GM21515 (cell line): ENCODE measurements at regions not wholly inside any gene's neighbourhood (a gene's known extent, or its start where the extent isn't known, plus 50 kb on each side); places are given as distances from the start of the nearest gene placed in this dataset.

ENCODE experiments used
- ATAC-seq: cut with Tn5 transposase; IDR thresholded peaks from one replicate; pipeline ENCODE4 v1.9.1; 2021; ENCODE audit not compliant: unreplicated experiment

DNA sequence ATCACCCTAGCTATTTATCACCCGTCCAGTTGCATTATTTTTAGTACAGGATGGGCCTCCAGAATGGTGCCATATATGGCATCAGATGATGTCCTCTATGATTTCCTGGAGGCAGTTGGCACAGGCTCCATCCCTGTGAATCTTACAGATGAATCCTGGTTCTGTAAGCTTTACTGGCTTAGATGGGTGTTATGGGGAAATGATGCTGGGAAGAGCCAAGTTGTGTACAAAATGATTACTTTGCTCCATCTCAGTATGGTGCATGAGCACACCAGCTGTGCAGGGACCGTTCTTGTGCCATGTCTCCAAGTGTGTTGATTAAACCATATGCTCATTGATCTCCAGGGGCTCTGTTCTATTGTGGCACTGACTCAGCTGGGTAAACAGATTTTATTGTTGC is 755.7 kb downstream of the TLR4 start:
- ATAC-seq, result no peak

DNA sequence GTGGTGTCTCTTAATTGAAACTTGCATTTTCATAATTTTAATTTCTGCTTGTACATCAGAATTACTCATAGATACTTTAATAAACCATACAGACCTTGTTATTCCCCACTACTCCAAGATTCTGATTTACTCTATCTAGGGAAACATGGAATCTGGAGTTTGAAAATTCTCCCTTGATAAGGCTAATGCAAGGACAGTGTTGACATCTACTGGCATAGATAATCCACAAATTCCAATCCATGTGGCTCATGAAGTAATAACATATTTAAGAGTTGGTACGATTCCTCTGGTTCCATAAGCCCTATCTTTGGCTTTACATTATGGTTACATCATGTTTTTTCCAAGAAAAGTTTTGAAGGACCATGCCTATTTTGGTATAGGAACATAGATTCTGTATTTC is 759.2 kb downstream of the TLR4 start:
- ATAC-seq, result no peak

DNA sequence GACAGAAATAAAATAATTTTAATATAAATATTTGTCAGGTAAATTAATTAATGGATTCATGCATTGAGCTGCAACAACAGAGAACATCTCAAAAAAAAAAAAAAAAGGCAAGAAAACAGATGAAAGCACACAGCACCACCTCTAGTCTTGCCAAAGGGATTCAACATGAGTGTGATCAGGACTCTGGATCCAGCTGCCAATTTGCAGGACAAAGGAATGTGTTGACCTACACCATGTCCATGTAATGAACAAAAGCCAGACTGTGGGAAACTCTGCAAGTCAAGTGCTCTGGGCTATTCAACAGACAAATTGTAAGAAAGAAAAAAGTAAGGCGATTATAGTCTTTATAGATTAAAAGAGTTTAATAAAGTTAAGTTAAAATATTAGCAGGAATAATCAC is 769.3 kb downstream of the TLR4 start:
- ATAC-seq, result no peak

DNA sequence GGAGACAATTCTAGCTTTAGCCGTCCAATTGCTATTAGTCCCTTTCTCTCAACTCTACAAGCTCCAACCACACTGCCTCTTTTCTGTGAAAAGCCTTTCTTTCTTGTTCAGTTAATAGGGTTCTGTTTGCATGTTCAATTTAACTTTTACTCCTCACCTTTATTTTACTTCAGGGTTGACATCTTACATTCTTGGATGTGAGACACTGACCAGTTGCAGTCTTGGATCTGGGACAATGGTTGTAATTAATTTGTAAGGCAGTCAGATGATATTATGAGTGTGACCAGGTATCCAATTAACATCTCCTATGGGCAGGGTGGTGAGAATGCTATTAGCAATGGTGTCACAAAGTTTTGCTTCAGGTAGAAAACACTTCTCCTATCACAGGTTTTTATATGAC is 774.5 kb downstream of the TLR4 start:
- ATAC-seq, result no peak

DNA sequence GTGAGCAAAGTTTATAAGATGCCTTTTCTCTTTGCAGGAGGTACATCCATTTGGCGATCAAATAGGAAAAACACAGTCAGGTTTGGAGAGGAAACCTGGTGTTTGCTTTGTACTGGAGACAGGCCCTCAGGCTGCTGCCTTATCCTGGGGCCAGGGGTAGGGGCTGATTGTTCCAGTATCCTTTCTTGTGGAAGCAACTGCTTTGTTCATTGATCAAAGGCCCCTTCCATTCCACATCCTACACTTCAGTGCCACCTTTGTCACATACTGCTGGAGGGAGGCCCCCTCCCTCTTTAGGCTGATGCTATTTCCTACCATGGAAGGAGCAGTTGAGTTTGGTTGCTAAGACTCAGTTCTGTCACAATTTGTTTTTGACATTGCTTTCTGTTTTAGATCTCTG is 778.1 kb downstream of the TLR4 start:
- no peak for ATAC-seq

DNA sequence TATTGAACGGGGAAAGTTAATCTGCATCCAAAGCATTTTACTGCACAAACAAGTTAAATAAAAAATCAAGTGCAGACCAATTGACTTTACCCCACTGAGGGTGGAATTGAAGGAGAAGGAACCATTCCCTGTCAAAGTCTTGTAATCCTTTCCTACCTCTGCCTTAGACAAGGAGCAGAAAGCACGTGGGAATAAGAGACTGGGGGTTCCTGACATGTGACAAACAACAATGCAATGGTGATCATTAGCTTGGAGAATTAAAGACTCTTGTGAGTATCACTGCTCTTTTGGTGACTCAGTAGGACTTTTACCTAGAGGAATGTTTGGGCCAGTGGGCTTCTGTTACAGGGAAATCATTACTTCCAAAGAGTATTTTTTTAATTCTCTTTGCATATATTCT is 779.5 kb downstream of the TLR4 start:
- ATAC-seq, result no peak

DNA sequence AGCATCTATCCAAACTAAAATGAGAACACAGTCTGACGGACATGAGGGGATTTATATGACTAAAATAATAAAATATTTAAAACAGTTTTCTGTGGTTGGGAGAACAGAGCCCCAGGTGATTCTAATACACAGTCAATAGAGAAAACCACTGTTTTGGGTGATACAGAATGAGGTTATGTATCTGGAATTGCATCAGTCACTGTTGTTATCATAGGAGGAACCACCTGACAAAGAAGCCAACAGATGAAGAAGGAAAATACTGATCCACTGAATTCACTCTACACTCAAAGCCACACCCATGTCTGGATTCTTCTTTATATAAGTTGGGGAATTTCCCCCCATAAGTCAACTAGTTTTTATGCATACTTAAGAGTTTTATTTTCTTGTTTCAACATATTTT is 799.0 kb downstream of the TLR4 start:
- no peak for ATAC-seq

DNA sequence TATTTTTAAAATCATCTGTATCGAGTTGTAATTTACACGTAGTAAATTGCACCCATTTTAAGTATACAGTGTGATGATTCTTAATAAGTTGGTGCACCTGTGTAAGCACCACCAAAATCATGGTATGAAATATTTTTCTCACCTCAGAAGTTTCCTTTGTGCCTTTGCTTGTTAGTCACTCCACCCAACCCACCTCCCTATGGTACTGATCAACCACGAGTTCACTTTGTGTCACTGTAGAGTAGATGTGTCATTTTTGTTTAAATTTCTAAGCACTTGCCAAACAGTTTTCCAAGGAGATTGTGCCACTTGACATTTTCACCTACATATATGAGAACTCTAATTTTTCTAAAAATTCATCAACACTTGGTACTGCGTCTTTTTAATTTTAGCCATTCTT is 806.5 kb downstream of the TLR4 start:
- no peak for ATAC-seq

DNA sequence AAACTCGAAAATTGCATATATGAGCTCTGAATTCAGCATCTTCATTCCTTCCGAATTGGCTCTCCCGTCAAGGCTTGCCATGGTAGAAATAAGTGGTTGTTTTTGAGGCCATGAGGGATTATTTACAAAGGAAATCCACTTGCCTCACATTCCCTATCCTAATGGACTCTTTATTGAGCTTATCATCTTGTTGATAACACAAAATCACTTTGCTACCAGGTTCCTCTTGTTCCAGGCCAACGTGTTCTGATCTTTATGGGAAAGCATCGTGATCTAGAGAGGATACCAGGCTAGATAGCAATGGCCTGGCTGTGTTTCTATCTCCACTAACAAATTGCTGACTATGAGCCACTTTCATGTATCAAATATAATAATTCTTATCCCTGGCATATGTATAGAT is 811.7 kb downstream of the TLR4 start:
- no peak for ATAC-seq

DNA sequence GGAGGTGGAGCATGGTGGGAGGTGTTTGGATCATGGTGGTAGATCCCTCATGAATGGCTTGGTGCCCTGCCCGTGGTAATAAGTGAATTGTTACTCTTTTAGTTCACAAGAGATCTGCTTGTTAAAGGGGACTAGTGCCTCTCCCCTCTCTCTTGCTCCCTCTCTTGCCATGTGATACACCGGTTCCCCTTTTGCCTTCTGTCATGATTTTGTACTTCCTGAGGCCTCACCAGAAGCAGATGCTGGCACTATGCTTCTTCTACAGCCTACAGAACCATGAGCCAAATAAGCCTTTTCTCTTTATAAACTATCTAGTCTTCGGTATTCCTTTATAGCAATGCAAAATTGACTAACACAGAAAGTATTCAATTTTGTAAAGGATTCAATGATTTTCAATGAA is 817.1 kb downstream of the TLR4 start:
- ATAC-seq, result no peak

DNA sequence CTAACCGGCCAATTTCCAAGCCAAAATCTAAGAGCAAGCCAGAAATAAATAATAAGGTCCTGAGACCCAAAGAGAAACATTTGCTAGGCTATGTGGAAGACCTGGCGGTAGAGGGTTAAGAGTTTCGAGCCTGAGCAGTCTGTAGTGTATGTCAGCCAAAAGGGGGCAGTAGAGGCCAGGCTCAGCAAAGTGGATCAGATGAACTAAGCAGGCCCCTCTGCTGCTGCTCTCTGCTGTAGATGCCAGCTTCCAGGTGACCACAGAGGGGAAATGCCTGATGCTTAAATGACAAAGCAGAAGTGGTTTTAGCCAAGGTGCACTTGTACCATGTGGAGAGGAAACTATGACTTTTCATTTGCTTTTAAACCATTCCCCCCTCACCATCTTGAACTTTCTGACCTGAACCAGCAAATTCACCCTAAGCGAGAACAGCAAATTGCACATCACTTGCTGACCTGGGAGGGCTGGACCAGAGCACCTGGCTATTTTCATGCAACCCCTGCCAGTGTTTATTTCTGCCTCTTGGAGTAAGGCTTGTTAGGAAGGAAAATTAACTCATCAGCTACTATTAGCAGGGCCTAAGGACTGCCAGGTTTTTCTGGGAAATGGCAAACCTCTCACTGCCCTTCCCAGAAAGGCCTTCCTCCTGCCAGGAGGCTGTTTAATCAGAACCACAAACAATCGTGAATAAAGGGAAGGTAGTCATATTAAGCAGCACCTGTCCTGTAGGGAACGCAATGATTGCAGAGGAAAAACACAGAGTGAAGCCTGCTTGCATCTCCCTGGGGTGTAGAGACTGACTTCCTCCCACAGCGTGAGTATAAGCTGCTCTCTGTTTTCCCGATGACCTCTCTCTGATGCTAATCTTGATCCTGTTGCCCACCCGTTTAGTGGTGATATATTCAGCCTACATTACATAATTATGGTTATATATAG is 818.2 kb downstream of the TLR4 start:
- peak; percentile 96 for ATAC-seq

DNA sequence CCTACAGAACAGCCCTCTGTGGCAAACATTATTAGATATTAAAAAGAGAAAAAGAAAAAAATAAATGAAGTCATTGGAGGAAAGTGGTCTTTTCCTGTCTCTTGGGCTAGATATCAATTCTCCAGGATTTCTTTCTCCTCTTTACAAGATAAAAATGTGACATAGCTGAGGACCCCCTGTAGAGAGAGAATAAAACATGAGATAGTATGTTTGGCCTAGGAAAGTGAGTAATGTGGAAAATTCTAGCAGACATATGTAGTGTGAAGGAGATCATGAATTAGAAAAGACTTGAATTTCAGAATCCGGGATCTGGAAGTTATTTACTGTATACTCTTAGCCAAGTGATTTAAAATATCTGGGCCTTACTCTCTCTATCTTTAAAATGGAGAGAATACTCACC is 823.1 kb downstream of the TLR4 start:
- ATAC-seq, result no peak

DNA sequence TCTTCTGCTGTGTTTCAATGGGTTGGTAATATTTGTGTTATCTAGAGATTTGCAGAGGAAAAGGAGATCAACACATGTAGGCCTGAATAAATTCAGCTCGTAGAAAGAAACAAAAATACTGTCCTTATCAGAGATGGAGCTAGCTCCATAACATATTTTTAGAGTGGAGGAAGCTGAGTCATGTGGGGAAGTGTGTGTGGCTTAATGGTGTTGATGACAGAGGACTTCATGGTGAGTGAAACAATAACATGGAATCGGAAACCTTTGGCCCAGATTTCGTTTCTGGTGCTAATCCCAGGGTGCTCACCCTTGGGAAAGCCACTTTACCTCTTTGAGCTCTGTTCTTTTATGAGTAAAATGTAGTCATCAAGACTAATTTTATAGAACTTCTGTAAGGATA is 825.0 kb downstream of the TLR4 start:
- ATAC-seq, result peak; percentile 40

DNA sequence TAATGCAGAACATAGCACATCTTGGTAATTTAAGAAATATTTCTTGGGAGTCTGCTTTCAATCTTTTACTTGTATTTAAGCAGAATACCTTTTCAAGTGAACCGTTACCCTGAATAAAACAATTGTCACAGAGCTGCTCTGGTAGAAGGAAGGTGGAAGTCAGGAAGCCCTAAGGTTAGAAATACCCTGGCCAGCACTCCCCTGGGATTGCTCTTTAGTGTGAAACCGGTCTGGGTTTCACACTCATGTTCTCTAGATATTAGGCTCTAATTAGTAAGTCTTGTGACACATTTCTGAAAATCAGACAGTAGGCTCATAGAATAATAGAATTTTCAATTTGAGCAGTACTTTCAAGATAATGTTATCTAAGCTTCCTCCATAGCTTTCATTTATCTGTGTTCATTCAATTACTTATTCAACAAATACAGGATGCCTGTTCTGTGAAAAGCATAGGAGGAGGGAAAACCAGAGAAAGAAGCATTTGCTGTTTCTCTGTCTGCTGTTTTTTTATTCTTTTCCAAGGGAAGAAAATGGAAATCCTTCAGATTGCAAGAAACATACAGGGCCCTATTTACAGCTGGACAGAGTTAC is 825.5 kb downstream of the TLR4 start:
- ATAC-seq, result peak; percentile 77

DNA sequence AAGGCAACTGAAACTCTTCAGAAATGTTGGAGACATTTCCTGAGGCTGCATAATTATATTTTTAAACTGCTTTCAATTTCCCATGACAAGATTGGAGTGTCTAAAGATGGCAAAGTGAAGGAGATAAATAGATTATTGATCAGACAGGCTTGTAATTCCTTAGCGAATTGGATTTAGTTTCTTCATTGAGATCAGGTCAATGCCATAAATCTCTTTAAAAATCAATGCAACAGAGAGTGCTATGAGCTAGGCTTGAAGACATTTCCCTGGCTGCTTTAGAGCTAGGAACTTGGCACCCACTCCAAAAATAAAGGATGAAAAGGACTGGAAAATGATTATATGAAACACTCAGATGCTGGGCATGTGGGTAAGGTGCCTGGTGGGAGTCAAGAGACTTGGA is 828.4 kb downstream of the TLR4 start:
- ATAC-seq, result no peak

DNA sequence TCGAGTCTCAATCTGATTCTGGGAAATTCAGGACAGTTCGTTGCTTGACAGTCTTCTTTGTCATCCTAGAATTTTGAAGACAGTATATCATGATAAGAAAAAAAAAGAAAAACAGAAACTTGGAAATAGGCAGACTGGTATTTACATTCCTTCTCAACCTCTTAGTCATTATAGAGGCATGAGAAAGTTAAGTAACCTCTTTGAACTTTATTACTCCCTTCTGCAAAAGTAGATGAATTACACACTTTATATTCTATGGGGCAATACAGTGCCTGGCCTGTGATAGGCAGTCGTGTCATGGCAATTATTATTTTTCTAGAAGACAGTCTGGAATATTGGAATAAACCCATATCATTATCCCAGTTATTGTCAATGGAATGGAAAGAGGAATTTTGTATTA is 828.9 kb downstream of the TLR4 start:
- ATAC-seq, result no peak

DNA sequence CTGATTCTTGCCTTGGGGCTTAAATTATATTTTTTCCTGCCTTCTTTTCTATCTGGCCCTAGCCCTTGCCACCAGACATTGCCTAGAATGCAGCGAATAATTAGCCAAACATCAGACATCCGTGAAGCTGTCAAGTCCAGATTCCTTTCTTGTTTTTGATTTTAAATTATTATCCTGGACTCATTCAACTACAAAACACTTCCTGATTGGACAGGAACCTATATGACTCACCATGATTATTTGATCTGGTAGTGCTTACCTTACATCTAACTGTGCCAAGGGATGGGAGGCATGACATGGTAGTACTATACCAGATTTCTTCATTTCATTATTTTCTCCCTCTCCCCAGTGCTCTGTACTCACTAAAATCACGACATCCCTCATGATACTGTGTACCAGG is 829.6 kb downstream of the TLR4 start:
- ATAC-seq, result no peak

DNA sequence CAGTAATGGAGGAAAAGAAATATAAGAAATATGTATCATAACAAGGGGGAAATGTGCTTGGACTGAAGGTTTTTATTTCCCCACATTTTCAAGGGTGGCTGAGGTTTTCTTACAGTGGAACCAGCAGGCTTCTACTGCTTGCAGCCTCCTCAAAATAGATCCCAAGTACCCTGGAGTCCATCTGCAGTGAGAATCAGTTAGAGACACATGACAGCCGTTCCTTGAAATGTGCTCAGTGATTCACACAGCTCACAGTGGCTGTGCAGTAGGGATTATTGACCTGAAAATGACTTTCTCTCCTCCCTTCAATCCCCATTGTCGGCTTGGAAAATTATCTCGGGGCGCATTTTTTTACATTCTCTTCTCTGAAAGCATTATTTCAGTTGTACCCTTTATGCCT is 832.0 kb downstream of the TLR4 start:
- no peak for ATAC-seq

DNA sequence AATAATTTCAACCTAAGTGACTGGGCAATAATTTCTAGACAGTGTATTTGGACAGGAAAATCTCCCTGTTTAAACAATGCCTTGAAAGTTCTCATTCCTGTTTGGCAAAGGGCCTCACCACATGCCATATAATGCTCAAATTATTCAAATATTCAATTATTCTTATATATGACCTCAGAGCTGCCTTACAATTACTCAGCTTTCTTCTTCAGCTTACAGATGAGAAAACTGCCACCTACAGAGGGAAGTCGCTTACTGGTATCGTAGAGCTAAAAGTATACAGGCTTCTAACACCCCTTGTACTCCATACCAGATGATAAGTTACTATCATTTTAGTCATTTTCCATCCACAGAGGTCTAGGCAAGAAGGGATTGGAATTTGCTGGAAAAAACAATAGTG is 830.3 kb downstream of the BRINP1 start:
- no peak for ATAC-seq

DNA sequence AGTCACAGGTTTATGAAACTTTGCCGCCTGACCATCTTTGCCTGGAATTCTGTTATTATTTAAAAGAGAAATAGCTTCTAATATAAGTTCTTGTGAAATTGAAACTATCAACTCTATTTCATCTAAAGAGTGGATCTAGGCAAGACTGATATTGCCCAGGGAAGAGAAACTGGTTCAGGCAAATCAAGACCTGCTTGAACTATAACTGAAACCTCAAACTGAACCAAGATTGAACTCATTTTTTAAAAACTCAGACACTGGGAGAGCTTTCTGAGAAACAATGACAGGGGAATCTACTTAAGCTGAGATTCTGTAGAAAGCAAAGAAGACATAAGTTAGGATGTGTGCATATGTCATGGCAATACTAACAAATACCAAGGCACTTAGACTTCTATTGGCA is 815.8 kb downstream of the BRINP1 start:
- no peak for ATAC-seq

DNA sequence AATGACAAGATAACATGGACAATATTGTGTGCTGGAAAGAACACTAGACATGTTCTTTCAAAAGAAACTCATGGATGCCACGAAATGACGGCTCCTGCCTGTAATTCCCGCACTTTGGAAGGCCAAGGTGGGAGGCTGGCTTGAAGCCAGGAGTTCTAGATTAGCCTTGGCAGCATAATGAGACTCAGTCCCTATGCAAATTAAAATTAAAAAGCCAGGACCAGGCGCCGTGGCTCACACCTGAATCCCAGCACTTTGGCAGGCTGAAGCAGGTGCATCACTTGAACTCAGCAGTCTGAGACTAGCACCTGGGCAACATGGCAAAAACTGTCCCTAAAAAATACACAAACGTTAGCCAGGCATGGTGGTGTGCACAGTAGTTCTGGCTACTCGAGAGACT is 814.2 kb downstream of the BRINP1 start:
- ATAC-seq, result no peak

DNA sequence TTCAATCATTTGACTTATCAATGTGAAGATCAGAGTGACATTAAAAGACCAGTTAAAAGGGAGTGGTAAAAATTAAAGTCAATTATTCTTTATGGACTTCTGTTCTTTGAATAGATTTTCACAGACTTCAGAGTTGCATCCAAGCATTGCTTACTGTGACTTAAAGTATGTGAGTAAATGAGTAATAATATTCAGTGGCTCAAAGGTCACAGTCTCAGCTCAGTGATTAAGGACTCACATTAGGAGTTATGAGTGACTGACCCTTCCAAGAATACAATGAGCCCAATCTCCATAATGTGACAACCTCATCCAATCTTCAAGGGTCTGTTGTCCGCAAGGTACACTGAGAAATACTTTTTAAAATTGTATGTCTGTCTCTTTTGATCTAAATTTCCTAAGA is 811.2 kb downstream of the BRINP1 start:
- ATAC-seq, result no peak

DNA sequence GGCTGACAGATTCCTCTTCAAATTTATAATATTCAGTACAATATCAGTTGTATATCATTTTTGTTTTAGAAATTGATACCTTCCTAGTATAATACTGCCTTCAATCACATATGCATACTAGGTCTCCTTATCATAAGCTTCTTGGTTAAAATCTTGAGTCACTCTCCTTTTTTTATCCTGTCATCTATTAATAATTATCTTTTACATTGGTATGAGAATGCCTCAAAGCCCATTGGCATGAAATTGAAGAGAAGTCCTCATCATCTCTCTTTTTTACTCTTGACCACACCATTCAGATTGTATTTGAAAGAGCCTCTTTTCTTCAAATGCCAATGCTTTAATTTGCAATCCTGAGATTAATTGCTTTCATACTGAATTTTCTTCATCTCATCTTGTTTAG is 810.3 kb downstream of the BRINP1 start:
- no peak for ATAC-seq
